Caco-2 (cell line): ENCODE measurements at regions not wholly inside any gene's neighbourhood (a gene's known extent, or its start where the extent isn't known, plus 50 kb on each side); places are given as distances from the start of the nearest gene placed in this dataset.

ENCODE experiments used
- BruUV-seq: library from RNA; stranded (reverse); fragments of 400-500 nt; replicated peaks from 2 replicates; lab custom pipeline; 2021; lab: Mats Ljungman, UMichigan
- CTCF ChIA-PET: fragments of 300-600 bp; sonication (Branson Sonifier 250); formaldehyde crosslinking; loops from one replicate; lab custom pipeline; 2022; ENCODE audit warnings: antibody characterized with exemption; lab: Charles Lee
- POLR2A ChIA-PET: fragments of 300-600 bp; sonication (Branson Sonifier 250); formaldehyde crosslinking; loops from one replicate; lab custom pipeline; 2022; ENCODE audit warnings: antibody characterized with exemption; lab: Charles Lee
- DNase-seq, 2 experiments: peaks; one replicate each; pipeline versions ENCODE4 v3.0.0 to v3.0.0-alpha.2; 2020 to 2022
- H3K27me3 ChIP-seq: replicated peaks from 2 replicates; pipeline ENCODE4 v1.6.0; 2011; ENCODE audit warnings: low read length; ENCODE audit not compliant: control insufficient read depth, insufficient read depth
- H3K36me3 ChIP-seq: 2 replicates; pipeline ENCODE4 v1.5.1; 2011; ENCODE audit warnings: low read length; ENCODE audit not compliant: control insufficient read depth, insufficient read depth
- H3K4me1 ChIP-seq: fragments of 250-450 bp; sonication (Bioruptor Pico); 2 replicates; pipeline ENCODE4 v1.5.1; 2020; ENCODE audit warnings: mild to moderate bottlenecking
- H3K4me3 ChIP-seq: 2 replicates; pipeline ENCODE4 v1.5.1; 2011; ENCODE audit warnings: low read depth, mild to moderate bottlenecking, control low read depth, low read length
- H3K9me3 ChIP-seq: fragments of 250-450 bp; sonication (Bioruptor Pico); 2 replicates; pipeline ENCODE4 v1.5.1; 2020; ENCODE audit warnings: mild to moderate bottlenecking, moderate library complexity
- H3K27ac Mint-ChIP-seq: one replicate; pipeline ENCODE4 v1.8.0; 2022; ENCODE audit warnings: mixed read lengths; ENCODE audit not compliant: unreplicated experiment
- H3K27me3 Mint-ChIP-seq: one replicate; pipeline ENCODE4 v1.8.0; 2022; ENCODE audit warnings: mixed read lengths; ENCODE audit not compliant: insufficient read depth, unreplicated experiment
- H3K36me3 Mint-ChIP-seq: one replicate; pipeline ENCODE4 v1.8.0; 2022; ENCODE audit warnings: mild to moderate bottlenecking, mixed read lengths; ENCODE audit not compliant: insufficient read depth, unreplicated experiment
- H3K4me1 Mint-ChIP-seq: one replicate; pipeline ENCODE4 v1.8.0; 2022; ENCODE audit warnings: low read depth, mixed read lengths; ENCODE audit not compliant: unreplicated experiment
- H3K4me3 Mint-ChIP-seq: one replicate; pipeline ENCODE4 v1.8.0; 2022; ENCODE audit warnings: mild to moderate bottlenecking, moderate library complexity, mixed read lengths; ENCODE audit not compliant: unreplicated experiment
- H3K9me3 Mint-ChIP-seq: one replicate; pipeline ENCODE4 v1.8.0; 2022; ENCODE audit warnings: mixed read lengths; ENCODE audit not compliant: unreplicated experiment
- intact Hi-C: fragments of 100-400 bp; cut with micrococcal nuclease; formaldehyde crosslinking; loops from one replicate; pipeline ENCODE4 v1.10.0; 2022; ENCODE audit not compliant: unreplicated experiment
- TF ChIP-seq, protein P1 (sequence below), 2 experiments: fragments of 200-600 bp in 1 of 2; IDR thresholded peaks; 1 replicate in 1 of 2; 2 replicates in 1 of 2; pipeline versions ENCODE4 v1.5.1 to v1.8.0; 2011 to 2022; ENCODE audit warnings: antibody characterized with exemption in 1 of 2, control low read depth in 1 of 2, inconsistent platforms in 1 of 2, low read depth in 1 of 2, low read length in 1 of 2, mild to moderate bottlenecking in 1 of 2, moderate library complexity in 1 of 2; ENCODE audit not compliant: insufficient read depth in 1 of 2, severe bottlenecking in 1 of 2, unreplicated experiment in 1 of 2

DNA sequence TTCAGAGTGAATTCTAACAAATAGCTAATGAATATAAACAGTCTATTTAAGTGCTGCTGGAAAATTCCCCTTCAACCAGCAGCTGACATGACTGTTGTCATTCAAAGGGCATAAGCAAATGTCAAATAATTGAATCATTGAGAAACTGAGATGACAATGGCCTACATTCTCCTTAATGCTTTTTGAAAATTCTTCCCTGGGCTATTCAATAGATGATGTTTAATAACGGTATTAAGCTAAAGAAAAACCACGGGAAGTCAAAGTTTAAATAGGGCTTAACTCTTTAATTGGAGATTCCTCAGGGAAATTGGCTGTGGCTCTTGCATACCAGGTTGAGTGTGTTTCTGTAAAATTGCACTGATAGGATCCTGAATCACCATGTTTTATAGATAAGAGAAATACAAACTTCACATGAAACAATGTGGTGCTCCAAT, 77.0 kb downstream of the ARL4A start:
- H3K4me3 Mint-ChIP-seq: no peak overlapping the region
- TF ChIP-seq, protein P1, sequence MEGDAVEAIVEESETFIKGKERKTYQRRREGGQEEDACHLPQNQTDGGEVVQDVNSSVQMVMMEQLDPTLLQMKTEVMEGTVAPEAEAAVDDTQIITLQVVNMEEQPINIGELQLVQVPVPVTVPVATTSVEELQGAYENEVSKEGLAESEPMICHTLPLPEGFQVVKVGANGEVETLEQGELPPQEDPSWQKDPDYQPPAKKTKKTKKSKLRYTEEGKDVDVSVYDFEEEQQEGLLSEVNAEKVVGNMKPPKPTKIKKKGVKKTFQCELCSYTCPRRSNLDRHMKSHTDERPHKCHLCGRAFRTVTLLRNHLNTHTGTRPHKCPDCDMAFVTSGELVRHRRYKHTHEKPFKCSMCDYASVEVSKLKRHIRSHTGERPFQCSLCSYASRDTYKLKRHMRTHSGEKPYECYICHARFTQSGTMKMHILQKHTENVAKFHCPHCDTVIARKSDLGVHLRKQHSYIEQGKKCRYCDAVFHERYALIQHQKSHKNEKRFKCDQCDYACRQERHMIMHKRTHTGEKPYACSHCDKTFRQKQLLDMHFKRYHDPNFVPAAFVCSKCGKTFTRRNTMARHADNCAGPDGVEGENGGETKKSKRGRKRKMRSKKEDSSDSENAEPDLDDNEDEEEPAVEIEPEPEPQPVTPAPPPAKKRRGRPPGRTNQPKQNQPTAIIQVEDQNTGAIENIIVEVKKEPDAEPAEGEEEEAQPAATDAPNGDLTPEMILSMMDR (IDR thresholded peaks at IDR 0.05; ENCODE audit: insufficient read depth in 1 of 2, low read depth in 1 of 2, low read length in 1 of 2, severe bottlenecking in 1 of 2, unreplicated experiment in 1 of 2): no peak
- Histone ChIP-seq H3K36me3 (no peaks in the 10 kb centered on the region), H3K4me1 (0 out of 2 replicates have a peak, but pooled peaks cover 3% of the 10 kb centered on the region), H3K9me3 (peaks cover 3% of the 10 kb centered on the region; the same call in 1 of the 2 replicates), H3K4me3 (no peak overlapping the region), H3K27me3 (no peaks in the 10 kb centered on the region)
- H3K4me1 Mint-ChIP-seq: no peaks in the 10 kb centered on the region
- no TSS peak for BruUV-seq
- H3K36me3 Mint-ChIP-seq: no peaks in the 10 kb centered on the region
- no peaks in the 10 kb centered on the region for H3K27me3 Mint-ChIP-seq
- CTCF ChIA-PET: no interaction called here
- POLR2A ChIA-PET: no interaction called here
- H3K27ac Mint-ChIP-seq: no peak overlapping the region
- DNase-seq: no peak
- H3K9me3 Mint-ChIP-seq: peaks cover 28% of the 10 kb centered on the region
- intact Hi-C loops: no loop called here

DNA sequence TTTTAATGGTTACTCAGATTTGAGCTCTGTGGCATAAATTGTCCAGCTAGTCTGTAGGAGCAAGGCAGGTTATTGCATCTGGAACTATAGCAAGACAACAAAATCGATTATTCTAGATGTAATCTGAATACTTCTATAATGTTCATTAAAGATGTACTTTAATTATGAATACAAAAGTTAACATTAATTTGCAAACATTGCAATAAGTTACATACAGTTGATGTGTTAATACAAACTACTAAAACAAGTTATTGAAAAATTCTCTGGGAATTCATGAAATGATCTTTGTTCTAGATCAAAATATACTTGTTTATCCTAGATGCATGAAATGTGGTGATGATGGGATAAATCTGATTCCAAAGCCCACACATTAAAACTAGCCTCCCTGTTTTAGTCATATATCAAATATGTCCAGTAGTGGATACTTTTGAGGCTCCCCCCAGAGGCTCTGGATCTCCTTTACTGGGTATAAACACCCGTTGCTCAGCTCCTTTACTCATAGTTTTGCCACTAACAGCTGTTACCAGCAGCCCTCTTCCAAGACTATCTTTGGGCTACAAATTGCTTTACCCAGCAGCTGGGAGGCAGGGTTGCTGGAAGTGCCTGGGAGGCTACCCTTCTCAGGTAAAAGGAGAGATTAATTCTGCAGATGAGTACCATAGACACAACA, 78.1 kb downstream of the ARL4A start:
- Mint-ChIP-seq H3K4me3 (no peak overlapping the region), H3K27me3 (no peaks in the 10 kb centered on the region), H3K9me3 (peaks cover 19% of the 10 kb centered on the region), H3K36me3 (no peaks in the 10 kb centered on the region), H3K4me1 (no peaks in the 10 kb centered on the region), H3K27ac (no peak overlapping the region)
- TF ChIP-seq, protein P1 (IDR thresholded peaks at IDR 0.05; ENCODE audit: insufficient read depth in 1 of 2, low read depth in 1 of 2, low read length in 1 of 2, severe bottlenecking in 1 of 2, unreplicated experiment in 1 of 2): no peak
- intact Hi-C loops: no loop called here
- POLR2A ChIA-PET: no interaction called here
- Histone ChIP-seq H3K36me3 (no peaks in the 10 kb centered on the region), H3K27me3 (no peaks in the 10 kb centered on the region), H3K4me1 (0 out of 2 replicates have a peak, but pooled peaks cover 3% of the 10 kb centered on the region), H3K9me3 (no peaks in the 10 kb centered on the region), H3K4me3 (no peak overlapping the region)
- CTCF ChIA-PET: no interaction called here
- no peak for DNase-seq
- no TSS peak for BruUV-seq

DNA sequence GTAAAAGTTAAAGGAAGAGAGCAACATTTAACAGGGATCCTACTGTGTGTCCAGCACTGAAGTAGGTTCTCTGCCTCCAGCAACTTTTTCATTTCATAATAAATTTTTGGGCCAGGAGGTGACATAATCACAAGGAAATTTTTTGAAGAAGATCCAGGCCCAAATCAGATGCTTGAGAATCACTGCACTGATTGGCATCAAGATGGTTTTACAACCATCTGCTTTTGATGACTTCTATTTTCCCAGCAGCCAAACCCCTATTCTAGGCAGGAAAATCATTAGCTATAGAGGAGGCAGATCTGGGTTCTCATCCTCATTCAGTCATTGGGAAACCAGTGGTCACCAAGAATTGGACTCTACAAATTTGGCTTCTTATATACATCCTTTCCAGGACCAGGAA, 79.0 kb downstream of the ARL4A start:
- Mint-ChIP-seq H3K27me3 (no peaks in the 10 kb centered on the region), H3K4me3 (no peak overlapping the region), H3K4me1 (no peaks in the 10 kb centered on the region), H3K27ac (no peak overlapping the region), H3K9me3 (peaks cover 11% of the 10 kb centered on the region), H3K36me3 (no peaks in the 10 kb centered on the region)
- BruUV-seq: no TSS peak
- Histone ChIP-seq H3K4me1 (0 out of 2 replicates have a peak, but pooled peaks cover 3% of the 10 kb centered on the region), H3K27me3 (no peaks in the 10 kb centered on the region), H3K4me3 (no peak overlapping the region), H3K36me3 (no peaks in the 10 kb centered on the region), H3K9me3 (no peaks in the 10 kb centered on the region)
- POLR2A ChIA-PET: no interaction called here
- CTCF ChIA-PET: no interaction called here
- DNase-seq: no peak
- intact Hi-C loops: no loop called here
- TF ChIP-seq, protein P1 (IDR thresholded peaks at IDR 0.05; ENCODE audit: insufficient read depth in 1 of 2, low read depth in 1 of 2, low read length in 1 of 2, severe bottlenecking in 1 of 2, unreplicated experiment in 1 of 2): no peak
